CD4-positive, alpha-beta memory T cell (primary cell): ENCODE measurements at regions not wholly inside any gene's neighbourhood (a gene's known extent, or its start where the extent isn't known, plus 50 kb on each side); places are given as distances from the start of the nearest gene placed in this dataset.

Experiments
- CTCF ChIA-PET: fragments of 350-600 bp; sonication (Branson Sonifier 250); formaldehyde crosslinking; loops from one replicate; lab custom pipeline; 2021; ENCODE audit warnings: inconsistent platforms; ENCODE audit not compliant: partially characterized antibody; lab: Charles Lee
- POLR2A ChIA-PET: fragments of 350-600 bp; sonication (Branson Sonifier 250); formaldehyde crosslinking; loops from one replicate; lab custom pipeline; 2021; ENCODE audit not compliant: partially characterized antibody; lab: Charles Lee
- DNase-seq, 5 donors: peaks; one replicate each; pipeline versions ENCODE4 v3.0.0 to v3.0.0-alpha.2; 2020 to 2022; ENCODE audit warnings: mixed read lengths in 1 of 5
- H3K27ac ChIP-seq: one replicate; pipeline ENCODE4 v1.7.0; 2013; ENCODE audit warnings: low read depth, low read length
- H3K27me3 ChIP-seq: 2 replicates; pipeline ENCODE4 v1.7.0; 2013; ENCODE audit warnings: mild to moderate bottlenecking, low read length, moderate library complexity; ENCODE audit not compliant: insufficient read depth
- H3K36me3 ChIP-seq: 2 replicates; pipeline ENCODE4 v1.7.0; 2013; ENCODE audit warnings: mild to moderate bottlenecking, low read length, moderate library complexity; ENCODE audit not compliant: insufficient read depth
- H3K4me1 ChIP-seq: 2 replicates; pipeline ENCODE4 v1.7.0; 2013; ENCODE audit warnings: mild to moderate bottlenecking, low read length, moderate library complexity; ENCODE audit not compliant: insufficient read depth
- H3K4me3 ChIP-seq, 2 donors: one replicate each; pipeline ENCODE4 v1.7.0; 2013; ENCODE audit warnings: low read length in 2 of 2, mild to moderate bottlenecking in 1 of 2
- H3K9me3 ChIP-seq, 2 donors: one replicate each; pipeline ENCODE4 v1.7.0; 2013; ENCODE audit warnings: low read length in 2 of 2, control low read depth in 1 of 2; ENCODE audit not compliant: control insufficient read depth in 1 of 2
- H3K27ac Mint-ChIP-seq, 7 donors: one replicate each; pipeline ENCODE4 v1.8.0; 2020 to 2021; ENCODE audit warnings: mixed read lengths in 7 of 7, mild to moderate bottlenecking in 6 of 7, inconsistent platforms in 3 of 7, moderate library complexity in 3 of 7
- H3K27me3 Mint-ChIP-seq, 2 donors: one replicate each; pipeline ENCODE4 v1.8.0; 2020 to 2021; ENCODE audit warnings: mixed read lengths in 2 of 2
- H3K36me3 Mint-ChIP-seq, 2 donors: one replicate each; pipeline ENCODE4 v1.8.0; 2020 to 2021; ENCODE audit warnings: mixed read lengths in 2 of 2, inconsistent platforms in 1 of 2, mild to moderate bottlenecking in 1 of 2
- H3K4me1 Mint-ChIP-seq, 4 donors: one replicate each; pipeline ENCODE4 v1.8.0; 2020 to 2021; ENCODE audit warnings: mixed read lengths in 4 of 4, mild to moderate bottlenecking in 1 of 4
- H3K4me3 Mint-ChIP-seq, 8 donors: one replicate each; pipeline ENCODE4 v1.8.0; 2020 to 2021; ENCODE audit warnings: mixed read lengths in 8 of 8, mild to moderate bottlenecking in 7 of 8, moderate library complexity in 6 of 8, inconsistent platforms in 3 of 8
- H3K9me3 Mint-ChIP-seq, 8 donors: one replicate each; pipeline ENCODE4 v1.8.0; 2020 to 2021; ENCODE audit warnings: mixed read lengths in 8 of 8, mild to moderate bottlenecking in 5 of 8, inconsistent platforms in 3 of 8, moderate library complexity in 1 of 8
- intact Hi-C: fragments of 100-400 bp; cut with micrococcal nuclease; formaldehyde crosslinking; loops from one replicate; pipeline ENCODE4 v1.15.1; 2023

- no peaks in the 10 kb centered on the region for H3K4me1 Mint-ChIP-seq
- CTCF ChIA-PET, result no interaction called here
Observed at GRCh38 chr1:195327361-195327760, 1280.9 kb downstream of the KCNT2 start.

GRCh38 chr1:195326325-195326724, 1281.9 kb downstream of the KCNT2 start:
- H3K27ac ChIP-seq, result no peak overlapping the region
- H3K4me1 ChIP-seq, result no peaks in the 10 kb centered on the region
- intact Hi-C loops, result no loop called here
- H3K36me3 ChIP-seq, result no peaks in the 10 kb centered on the region
- no peaks in the 10 kb centered on the region for H3K27me3 ChIP-seq
- Mint-ChIP-seq H3K9me3 (peaks cover 0 to 6% (median 1%) of the 10 kb centered on the region in 8 donors), H3K4me3 (no peak overlapping the region), H3K36me3 (no peaks in the 10 kb centered on the region), H3K4me1 (no peaks in the 10 kb centered on the region), H3K27me3 (no peaks in the 10 kb centered on the region), H3K27ac (no peak overlapping the region)
- no peak overlapping the region for H3K4me3 ChIP-seq
- no peak for DNase-seq
- no peaks in the 10 kb centered on the region for H3K9me3 ChIP-seq
- ChIA-PET POLR2A (no interaction called here), CTCF (no interaction called here)

More at GRCh38 chr1:195327361-195327760, 1280.9 kb downstream of the KCNT2 start:
- POLR2A ChIA-PET, result no interaction called here
- Mint-ChIP-seq H3K36me3 (no peaks in the 10 kb centered on the region), H3K4me3 (no peak overlapping the region), H3K9me3 (peaks cover 0 to 6% (median 1%) of the 10 kb centered on the region in 8 donors), H3K27me3 (no peaks in the 10 kb centered on the region), H3K27ac (no peak overlapping the region)
- Histone ChIP-seq H3K36me3 (no peaks in the 10 kb centered on the region), H3K4me1 (no peaks in the 10 kb centered on the region), H3K9me3 (no peaks in the 10 kb centered on the region), H3K27ac (no peak overlapping the region), H3K4me3 (no peak overlapping the region), H3K27me3 (no peaks in the 10 kb centered on the region)
- DNase-seq, result no peak
- intact Hi-C loops, result no loop called here

GRCh38 chr1:195325181-195325580, 1283.1 kb downstream of the KCNT2 start:
- no peaks in the 10 kb centered on the region for H3K4me1 ChIP-seq
- H3K27me3 ChIP-seq, result no peaks in the 10 kb centered on the region
- POLR2A ChIA-PET, result no interaction called here
- CTCF ChIA-PET, result no interaction called here
- peak in 1 of 5 donors; percentile 8 for DNase-seq
- intact Hi-C loops, result no loop called here
- no peaks in the 10 kb centered on the region for H3K9me3 ChIP-seq
- no peaks in the 10 kb centered on the region for H3K27me3 Mint-ChIP-seq
- no peaks in the 10 kb centered on the region for H3K36me3 Mint-ChIP-seq
- H3K36me3 ChIP-seq, result no peaks in the 10 kb centered on the region
- no peak overlapping the region for H3K4me3 ChIP-seq
- no peak overlapping the region for H3K27ac Mint-ChIP-seq
- H3K4me3 Mint-ChIP-seq, result no peak overlapping the region
- H3K9me3 Mint-ChIP-seq, result peaks cover 0 to 6% (median 1%) of the 10 kb centered on the region in 8 donors
- no peaks in the 10 kb centered on the region for H3K4me1 Mint-ChIP-seq
- no peak overlapping the region for H3K27ac ChIP-seq

- Histone ChIP-seq H3K27me3 (no peaks in the 10 kb centered on the region), H3K27ac (no peak overlapping the region), H3K9me3 (no peaks in the 10 kb centered on the region), H3K4me1 (no peaks in the 10 kb centered on the region), H3K4me3 (no peak overlapping the region), H3K36me3 (no peaks in the 10 kb centered on the region)
- Mint-ChIP-seq H3K27ac (no peak overlapping the region), H3K4me1 (no peaks in the 10 kb centered on the region), H3K4me3 (no peak overlapping the region), H3K27me3 (no peaks in the 10 kb centered on the region), H3K36me3 (no peaks in the 10 kb centered on the region), H3K9me3 (no peaks in the 10 kb centered on the region)
- intact Hi-C loops, result no loop called here
- POLR2A ChIA-PET, result no interaction called here
- CTCF ChIA-PET, result no interaction called here
- DNase-seq, result no peak
Observed at GRCh38 chr1:195306281-195306680, 1302.0 kb downstream of the KCNT2 start.

- Histone ChIP-seq H3K27ac (no peak overlapping the region), H3K4me3 (no peak overlapping the region), H3K36me3 (no peaks in the 10 kb centered on the region), H3K4me1 (no peaks in the 10 kb centered on the region), H3K9me3 (no peaks in the 10 kb centered on the region), H3K27me3 (no peaks in the 10 kb centered on the region)
- ChIA-PET CTCF (no interaction called here), POLR2A (no interaction called here)
- no peaks in the 10 kb centered on the region for H3K9me3 Mint-ChIP-seq
- DNase-seq, result peak in 1 of 5 donors; percentile 25
- intact Hi-C loops, result no loop called here
- H3K36me3 Mint-ChIP-seq, result no peaks in the 10 kb centered on the region
- no peaks in the 10 kb centered on the region for H3K27me3 Mint-ChIP-seq
- no peak overlapping the region for H3K27ac Mint-ChIP-seq
- no peaks in the 10 kb centered on the region for H3K4me1 Mint-ChIP-seq
- no peak overlapping the region for H3K4me3 Mint-ChIP-seq
Observed at GRCh38 chr1:195294911-195295310, 1313.3 kb downstream of the KCNT2 start.

- Mint-ChIP-seq H3K4me3 (no peak overlapping the region), H3K36me3 (no peaks in the 10 kb centered on the region), H3K27ac (no peak overlapping the region), H3K4me1 (no peaks in the 10 kb centered on the region), H3K9me3 (no peaks in the 10 kb centered on the region), H3K27me3 (no peaks in the 10 kb centered on the region)
- Histone ChIP-seq H3K27me3 (no peaks in the 10 kb centered on the region), H3K4me1 (no peaks in the 10 kb centered on the region), H3K4me3 (no peak overlapping the region), H3K27ac (no peak overlapping the region), H3K36me3 (no peaks in the 10 kb centered on the region), H3K9me3 (no peaks in the 10 kb centered on the region)
- DNase-seq, result no peak
- intact Hi-C loops, result no loop called here
- ChIA-PET CTCF (no interaction called here), POLR2A (no interaction called here)
Observed at GRCh38 chr1:195278644-195279043, 1329.6 kb downstream of the KCNT2 start.

- no peak overlapping the region for H3K4me3 ChIP-seq
- CTCF ChIA-PET, result no interaction called here
- no peak for DNase-seq
- H3K36me3 ChIP-seq, result no peaks in the 10 kb centered on the region
- H3K27ac ChIP-seq, result no peak overlapping the region
- no peaks in the 10 kb centered on the region for H3K9me3 ChIP-seq
- H3K27ac Mint-ChIP-seq, result no peak overlapping the region
- H3K27me3 Mint-ChIP-seq, result no peaks in the 10 kb centered on the region
- intact Hi-C loops, result no loop called here
- POLR2A ChIA-PET, result no interaction called here
- H3K9me3 Mint-ChIP-seq, result no peaks in the 10 kb centered on the region
- H3K4me3 Mint-ChIP-seq, result no peak overlapping the region
- H3K4me1 Mint-ChIP-seq, result no peaks in the 10 kb centered on the region
- no peaks in the 10 kb centered on the region for H3K36me3 Mint-ChIP-seq
- no peaks in the 10 kb centered on the region for H3K4me1 ChIP-seq
- no peaks in the 10 kb centered on the region for H3K27me3 ChIP-seq
Observed at GRCh38 chr1:195275710-195276109, 1332.5 kb downstream of the KCNT2 start.

- intact Hi-C loops, result no loop called here
- H3K4me1 ChIP-seq, result no peaks in the 10 kb centered on the region
- no peaks in the 10 kb centered on the region for H3K27me3 Mint-ChIP-seq
Observed at GRCh38 chr1:195251900-195252299, 1356.3 kb downstream of the KCNT2 start.

More at GRCh38 chr1:195251900-195252299, 1356.3 kb downstream of the KCNT2 start:
- Mint-ChIP-seq H3K9me3 (peaks cover 0 to 4% (median 0%) of the 10 kb centered on the region in 8 donors), H3K4me1 (no peaks in the 10 kb centered on the region), H3K36me3 (no peaks in the 10 kb centered on the region), H3K4me3 (no peak overlapping the region), H3K27ac (no peak overlapping the region)
- no peak for DNase-seq
- Histone ChIP-seq H3K27me3 (no peaks in the 10 kb centered on the region), H3K27ac (no peak overlapping the region), H3K9me3 (no peaks in the 10 kb centered on the region), H3K4me3 (no peak overlapping the region), H3K36me3 (no peaks in the 10 kb centered on the region)
- POLR2A ChIA-PET, result no interaction called here
- CTCF ChIA-PET, result no interaction called here
